HG03378 (cell line): ENCODE measurements at regions not wholly inside any gene's neighbourhood (a gene's known extent, or its start where the extent isn't known, plus 50 kb on each side); places are given as distances from the start of the nearest gene placed in this dataset.
"Not testable (repeated sequence)": the region's sequence is repeated elsewhere in the genome, so short reads cannot be mapped to it uniquely, and the experiment has no call there.

ENCODE experiments used
- ATAC-seq: cut with Tn5 transposase; IDR thresholded peaks from one replicate; pipeline ENCODE4 v1.9.1; 2021; ENCODE audit warnings: mild to moderate bottlenecking, moderate library complexity; ENCODE audit not compliant: unreplicated experiment

- no peak for ATAC-seq
Observed at GRCh38 chr18:30469091-30469490, 573.5 kb downstream of the DSC3 start.

- ATAC-seq, result no peak
Observed at GRCh38 chr18:30465096-30465495, 577.4 kb downstream of the DSC3 start.

- ATAC-seq, result no peak
Observed at GRCh38 chr18:30457156-30457555, 585.4 kb downstream of the DSC3 start.

DNA sequence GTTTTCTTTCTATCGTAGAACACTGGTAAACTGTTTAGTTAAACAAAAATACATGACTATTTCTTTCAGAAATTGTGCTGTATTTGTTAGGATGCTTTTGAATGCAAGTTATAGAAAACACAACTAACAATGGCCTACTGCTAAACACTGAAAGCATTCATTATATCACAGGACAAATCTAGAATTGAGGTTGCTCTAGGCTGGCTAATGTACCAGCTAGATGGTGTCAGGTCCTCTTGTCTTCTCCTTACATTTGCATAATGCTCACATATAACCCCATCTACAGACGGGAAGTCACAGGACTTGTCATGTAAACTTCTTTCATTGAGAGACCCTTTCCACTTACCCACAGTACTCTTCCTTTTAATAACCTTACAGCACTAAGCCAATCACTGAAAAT is 586.8 kb downstream of the DSC3 start:
- ATAC-seq, result no peak

- no peak for ATAC-seq
Observed at GRCh38 chr18:30454920-30455319, 587.6 kb downstream of the DSC3 start.

DNA sequence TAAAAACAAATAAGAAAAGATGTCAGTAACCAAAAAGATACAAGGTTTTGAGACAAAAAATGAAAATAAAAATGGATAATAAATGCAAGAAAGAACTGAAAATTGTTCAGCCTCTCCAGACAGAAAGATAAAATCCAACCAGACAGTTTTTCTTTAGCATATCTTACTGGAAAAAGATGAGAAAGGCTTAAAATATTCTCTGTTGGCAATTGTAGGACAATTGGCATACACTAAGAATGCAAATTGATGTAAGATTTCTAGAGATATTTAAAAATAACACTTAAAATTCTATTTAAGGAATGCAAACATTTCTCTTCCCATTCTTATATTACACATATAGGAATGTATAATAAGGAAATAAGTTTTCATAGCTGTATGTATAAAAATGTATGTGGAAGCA is 590.6 kb downstream of the DSC3 start:
- no peak for ATAC-seq

GRCh38 chr18:30450927-30451326 is 591.6 kb downstream of the DSC3 start:
- ATAC-seq, result no peak

DNA sequence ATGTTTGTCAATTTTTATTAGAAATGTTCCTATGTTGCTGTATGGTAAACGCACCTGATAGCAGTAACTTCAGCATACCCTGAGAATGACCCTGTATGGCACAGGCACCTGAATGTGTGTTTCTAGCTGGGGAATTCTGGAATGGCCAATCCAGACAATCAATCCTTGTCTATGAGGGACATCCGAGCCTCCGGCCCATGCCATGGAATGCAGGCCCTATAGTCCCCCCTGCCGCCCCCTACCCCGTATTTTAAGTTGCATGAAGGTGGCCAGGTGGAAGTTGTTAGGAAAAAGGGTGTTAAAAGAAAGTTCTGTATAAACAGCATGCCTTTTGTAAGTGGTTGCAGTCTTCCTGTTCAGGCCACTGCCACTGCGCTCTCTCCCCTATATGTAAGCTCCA is 595.9 kb downstream of the DSC3 start:
- no peak for ATAC-seq

- no peak for ATAC-seq
Observed at GRCh38 chr18:30444544-30444943, 598.0 kb downstream of the DSC3 start.

DNA sequence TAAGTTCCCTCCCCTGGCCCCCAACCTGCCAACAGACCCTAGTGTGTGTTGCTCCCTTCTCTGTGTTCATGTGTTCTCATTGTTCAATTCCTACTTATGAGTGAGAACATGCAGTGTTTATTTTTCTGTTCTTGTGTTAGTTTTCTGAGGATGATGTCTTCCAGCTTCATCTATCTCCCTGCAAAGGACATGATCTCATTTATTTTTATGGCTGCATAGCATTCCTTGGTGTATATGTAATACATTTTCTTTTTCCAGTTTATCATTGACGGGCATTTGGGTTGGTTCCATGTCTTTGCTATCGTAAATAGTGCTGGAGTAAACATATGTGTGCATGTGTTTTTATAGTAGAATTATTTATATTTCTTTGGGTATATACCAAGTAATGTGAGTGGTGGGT is 602.2 kb downstream of the DSC3 start:
- no peak for ATAC-seq

GRCh38 chr18:30439174-30439573 is 603.4 kb downstream of the DSC3 start:
- no peak for ATAC-seq

GRCh38 chr18:30432349-30432748 is 610.2 kb downstream of the DSC3 start:
- ATAC-seq, result no peak

GRCh38 chr18:30419399-30419798 is 623.1 kb downstream of the DSC3 start:
- ATAC-seq, result not testable (repeated sequence)

GRCh38 chr18:30415903-30416302 is 626.6 kb downstream of the DSC3 start:
- no peak for ATAC-seq

- no peak for ATAC-seq
Observed at GRCh38 chr18:30409120-30409519, 633.4 kb downstream of the DSC3 start.

DNA sequence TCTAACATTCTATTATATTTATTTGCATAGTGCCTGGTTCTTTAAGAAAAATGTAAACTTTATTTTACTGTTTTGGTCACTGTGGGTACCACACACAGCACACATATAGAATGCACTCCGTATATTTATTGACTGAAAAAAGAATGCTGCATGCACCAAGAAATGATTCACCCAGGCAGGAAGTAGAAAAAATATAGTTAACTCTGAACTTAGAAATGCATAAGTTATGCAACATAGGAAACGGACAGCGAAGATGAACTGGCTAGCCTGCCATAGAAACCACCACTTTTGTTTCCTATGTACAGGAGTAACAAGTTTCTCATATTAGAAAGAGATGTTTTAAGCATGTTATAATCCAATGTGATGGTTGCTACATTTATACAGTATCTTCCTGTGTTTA is 635.8 kb downstream of the DSC3 start:
- no peak for ATAC-seq

- ATAC-seq, result no peak
Observed at GRCh38 chr18:30405038-30405437, 637.5 kb downstream of the DSC3 start.

GRCh38 chr18:30404422-30404821 is 638.1 kb downstream of the DSC3 start:
- no peak for ATAC-seq

DNA sequence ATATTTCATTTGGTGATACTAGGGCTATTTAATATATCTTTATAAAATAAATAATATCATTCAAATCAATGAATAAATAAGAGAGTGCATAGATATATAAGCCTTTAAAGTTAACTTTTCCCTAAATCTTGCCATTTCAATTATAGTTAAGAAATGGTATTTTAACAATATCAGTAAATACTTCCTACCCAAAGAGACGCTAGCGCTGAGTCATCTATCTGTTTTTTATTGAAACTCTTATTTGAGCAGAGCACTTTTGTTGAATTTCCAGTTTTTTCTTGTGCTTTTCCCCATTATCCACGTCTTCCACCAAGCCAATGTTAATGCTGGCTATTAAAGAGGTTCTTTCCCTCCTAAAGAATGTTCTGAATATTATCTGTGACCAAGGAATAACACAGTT is 639.3 kb downstream of the DSC3 start:
- no peak for ATAC-seq

- ATAC-seq, result no peak
Observed at GRCh38 chr18:30387401-30387800, 655.1 kb downstream of the DSC3 start.

- no peak for ATAC-seq
Observed at GRCh38 chr18:30386624-30387023, 655.9 kb downstream of the DSC3 start.

DNA sequence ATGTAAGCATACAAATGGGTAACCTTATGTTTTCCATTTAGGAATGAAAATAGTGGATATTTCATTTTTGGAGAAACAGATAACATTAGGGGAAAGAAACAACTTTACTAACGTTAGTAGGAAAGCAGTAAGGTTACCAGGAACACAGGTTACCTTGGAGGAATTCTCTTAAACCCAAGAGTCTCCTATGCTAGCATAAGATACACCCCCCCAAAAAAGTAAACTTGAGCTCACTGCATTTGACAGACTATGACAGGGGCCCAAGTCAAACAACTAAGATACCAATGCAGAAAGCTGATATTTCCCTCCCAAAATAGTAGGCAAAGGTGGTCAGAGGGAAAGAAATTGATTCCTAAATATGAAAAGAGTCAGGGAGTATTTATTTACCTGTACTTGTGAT is 656.9 kb downstream of the DSC3 start:
- no peak for ATAC-seq

DNA sequence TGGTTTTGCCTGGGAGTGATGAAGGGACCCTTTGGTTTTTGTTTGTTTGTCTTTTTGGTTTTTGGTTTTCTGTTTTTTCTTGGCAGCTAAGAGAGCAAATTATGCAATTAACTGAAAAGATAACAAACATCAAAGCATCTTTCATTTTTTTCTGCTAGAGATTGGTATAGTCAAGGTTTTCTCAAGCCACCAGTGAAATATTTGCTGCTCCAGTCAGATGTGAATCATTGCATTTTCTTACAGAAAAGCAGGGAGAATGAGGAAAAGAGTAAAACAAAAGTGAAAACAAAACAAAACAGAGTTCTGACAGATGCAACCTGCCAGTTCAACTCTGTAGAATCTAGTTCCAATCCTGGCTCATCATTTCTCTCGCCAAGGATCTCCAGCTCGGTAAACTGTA is 660.7 kb downstream of the DSC3 start:
- ATAC-seq, result no peak

GRCh38 chr18:30378097-30378496 is 664.4 kb downstream of the DSC3 start:
- ATAC-seq, result no peak
